Esophagus muscularis mucosa (tissue), 4 donors: ENCODE measurements at regions not wholly inside any gene's neighbourhood (a gene's known extent, or its start where the extent isn't known, plus 50 kb on each side); places are given as distances from the start of the nearest gene placed in this dataset.

Experiments
- DNase-seq: peaks from one replicate; pipeline ENCODE4 v3.0.0-alpha.2; 2017; ENCODE audit errors: extremely low spot score
- H3K27ac ChIP-seq, 4 donors: fragments of 200-600 bp; sonication (generic); replicated peaks in 1 of 4; 1 replicate in 3 of 4; 2 replicates in 1 of 4; pipeline ENCODE4 v1.5.1; 2016 to 2019; ENCODE audit warnings: mild to moderate bottlenecking in 1 of 4
- H3K27me3 ChIP-seq, 4 donors: fragments of 200-600 bp; sonication (generic); one replicate each; pipeline versions ENCODE4 v1.5.1 to v1.6.0; 2016 to 2019
- H3K36me3 ChIP-seq, 4 donors: fragments of 200-600 bp; sonication (generic); one replicate each; pipeline ENCODE4 v1.5.1; 2016 to 2019
- H3K4me1 ChIP-seq, 4 donors: fragments of 200-600 bp; sonication (generic); one replicate each; pipeline ENCODE4 v1.5.1; 2016 to 2019
- H3K4me3 ChIP-seq, 4 donors: fragments of 200-600 bp; sonication (generic); 1 replicate in 2 of 4; 2 replicates in 2 of 4; pipeline ENCODE4 v1.5.1; 2016 to 2019; ENCODE audit warnings: mild to moderate bottlenecking in 4 of 4, moderate library complexity in 1 of 4
- H3K9me3 ChIP-seq, 4 donors: fragments of 200-600 bp; sonication (generic); 1 replicate in 3 of 4; 2 replicates in 1 of 4; pipeline ENCODE4 v1.5.1; 2016 to 2019
- CTCF ChIP-seq, 3 experiments: fragments of 200-600 bp in 2 of 3; fragments of 450-650 bp in 1 of 3; sonication (generic) in 2 of 3; IDR thresholded peaks; one replicate each; pipeline ENCODE4 v1.5.1; 2017 to 2019; ENCODE audit warnings: antibody characterized with exemption in 3 of 3, mild to moderate bottlenecking in 2 of 3, moderate library complexity in 1 of 3
- EP300 ChIP-seq: sonication (generic); formaldehyde crosslinking; IDR thresholded peaks from one replicate; pipeline ENCODE4 v1.6.1; 2017; ENCODE audit warnings: antibody characterized with exemption
- POLR2A ChIP-seq: fragments of 450-650 bp; IDR thresholded peaks from one replicate; pipeline ENCODE4 v1.6.1; 2017; ENCODE audit warnings: antibody characterized with exemption, moderate library complexity, mild to moderate bottlenecking, low read depth
- POLR2AphosphoS5 ChIP-seq, 2 donors: sonication (generic); formaldehyde crosslinking; IDR thresholded peaks; one replicate each; pipeline ENCODE4 v1.6.1; 2017; ENCODE audit warnings: antibody characterized with exemption in 2 of 2
- WGBS: methylation state at CpG from one replicate; pipeline ENCODE4 v1.1.5; 2018; 5-methylcytosine and 5-hydroxymethylcytosine counted together
- intact Hi-C: fragments of 100-400 bp; cut with DNase I; formaldehyde crosslinking; loops from one replicate; pipeline ENCODE4 v1.15.1; 2023

DNA sequence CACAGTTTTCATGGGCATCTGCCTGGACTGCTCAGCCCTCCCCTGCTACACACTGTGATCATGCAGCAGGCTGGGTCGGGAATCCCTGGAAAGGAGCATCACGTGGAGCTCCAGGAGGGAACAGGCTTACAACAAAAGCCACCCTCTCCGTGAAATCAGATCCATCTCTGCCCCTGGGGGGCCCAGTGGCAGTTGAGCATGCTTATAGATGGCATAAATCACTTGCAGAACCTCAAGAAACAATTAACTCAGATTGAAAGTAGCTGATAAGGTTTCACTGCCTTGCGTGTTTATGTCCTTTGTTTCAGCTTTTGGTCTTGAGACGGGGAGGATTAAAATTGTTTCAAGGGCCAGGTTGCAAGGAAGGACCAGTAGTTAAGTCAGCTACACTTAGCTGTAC, 354.8 kb upstream of the MEIS1 start:
- Histone ChIP-seq H3K4me3 (no peak overlapping the region), H3K27ac (no peak overlapping the region), H3K36me3 (no peaks in the 10 kb centered on the region), H3K9me3 (no peaks in the 10 kb centered on the region), H3K4me1 (no peaks in the 10 kb centered on the region), H3K27me3 (peaks cover 0 to 6% (median 0%) of the 10 kb centered on the region in 4 donors)
- intact Hi-C loops: no loop called here
- no peak for DNase-seq
- TF ChIP-seq EP300 (no peak), POLR2A (no peak), CTCF (IDR thresholded peaks at IDR 0.05) (no peak), POLR2AphosphoS5 (IDR thresholded peaks at IDR 0.05) (no peak)
- 54% methylated on average over 5 of the region's 5 CpGs for WGBS

DNA sequence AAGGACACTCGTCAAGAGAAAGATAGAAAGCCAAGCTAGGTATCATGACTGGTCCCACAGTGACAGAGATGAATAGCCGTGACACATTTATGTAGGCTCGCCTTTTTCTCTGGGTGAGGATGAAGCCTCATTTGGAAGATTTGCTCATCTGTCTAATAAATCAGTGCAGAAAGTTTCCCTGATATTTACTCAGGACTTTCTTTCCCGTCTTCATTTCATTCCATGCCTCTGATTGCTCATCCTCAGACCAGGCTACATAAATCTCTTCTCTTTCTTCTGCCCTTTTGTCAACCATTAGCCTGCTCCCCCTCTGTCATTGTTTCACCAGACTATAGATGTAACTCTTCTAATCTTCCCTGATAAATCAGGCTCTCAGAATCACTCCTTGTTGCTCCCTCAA, 361.8 kb upstream of the MEIS1 start:
- H3K4me3 ChIP-seq: no peak overlapping the region
- DNase-seq: no peak
- intact Hi-C loops: no loop called here
- H3K36me3 ChIP-seq: no peaks in the 10 kb centered on the region
- 71% methylated on average over 4 of the region's 4 CpGs for WGBS
- TF ChIP-seq POLR2AphosphoS5 (IDR thresholded peaks at IDR 0.05) (no peak), POLR2A (no peak), CTCF (IDR thresholded peaks at IDR 0.05) (no peak), EP300 (no peak)
- no peak overlapping the region for H3K27ac ChIP-seq
- H3K9me3 ChIP-seq: no peaks in the 10 kb centered on the region
- H3K27me3 ChIP-seq: no peaks in the 10 kb centered on the region
- H3K4me1 ChIP-seq: peaks cover 0 to 13% (median 10%) of the 10 kb centered on the region in 4 donors

GRCh38 chr2:66070721-66071602, 364.0 kb upstream of the MEIS1 start:
- intact Hi-C loops: no loop called here
- WGBS: 39% methylated on average over 21 of the region's 21 CpGs
- Histone ChIP-seq H3K36me3 (no peaks in the 10 kb centered on the region), H3K9me3 (no peaks in the 10 kb centered on the region), H3K4me1 (peaks cover 0 to 13% (median 10%) of the 10 kb centered on the region in 4 donors), H3K27ac (peak overlapping the region in 1 of 4 donors; percentile 21), H3K27me3 (no peaks in the 10 kb centered on the region), H3K4me3 (peak overlapping the region; percentile 25 to 39 (median 29))
- DNase-seq: no peak
- TF ChIP-seq POLR2AphosphoS5 (IDR thresholded peaks at IDR 0.05): no peak
- TF ChIP-seq POLR2A: no peak
- TF ChIP-seq CTCF (IDR thresholded peaks at IDR 0.05): no peak
- no peak for TF ChIP-seq EP300

GRCh38 chr2:66069937-66070720, 364.8 kb upstream of the MEIS1 start:
- DNase-seq: no peak
- H3K9me3 ChIP-seq: no peaks in the 10 kb centered on the region
- intact Hi-C loops: no loop called here
- H3K27ac ChIP-seq: no peak overlapping the region
- peak overlapping the region in 3 of 4 donors; percentile 25 to 32 (median 26) for H3K4me3 ChIP-seq
- H3K36me3 ChIP-seq: no peaks in the 10 kb centered on the region
- no peaks in the 10 kb centered on the region for H3K27me3 ChIP-seq
- peaks cover 0 to 13% (median 10%) of the 10 kb centered on the region in 4 donors for H3K4me1 ChIP-seq
- no peak for TF ChIP-seq POLR2AphosphoS5 (IDR thresholded peaks at IDR 0.05)
- no peak for TF ChIP-seq EP300
- TF ChIP-seq POLR2A: no peak
- TF ChIP-seq CTCF (IDR thresholded peaks at IDR 0.05): no peak
- 81% methylated on average over 2 of the region's 2 CpGs for WGBS
